HL-60/S4 (cell line): ENCODE measurements at regions not wholly inside any gene's neighbourhood (a gene's known extent, or its start where the extent isn't known, plus 50 kb on each side); places are given as distances from the start of the nearest gene placed in this dataset.
"Not testable (repeated sequence)": the region's sequence is repeated elsewhere in the genome, so short reads cannot be mapped to it uniquely, and the experiment has no call there.

Source experiments
- in situ Hi-C: fragments of 300-500 bp; cut with MboI; formaldehyde crosslinking; loops from 2 replicates; pipeline ENCODE4 v1.14.3; 2022; ENCODE audit warnings: low sequenced_read_pairs

- in situ Hi-C loops: no loop called here
These were observed 105.3 kb upstream of the UGP2 start for GRCh38 chr2:63736354-63736753.

- in situ Hi-C loops: no loop called here
These were observed 104.5 kb upstream of the UGP2 start for GRCh38 chr2:63737081-63737751.

- in situ Hi-C loops: no loop called here
These were observed 103.7 kb upstream of the UGP2 start for GRCh38 chr2:63738019-63738418.

GRCh38 chr2:63739180-63739579 is 102.5 kb upstream of the UGP2 start:
- in situ Hi-C loops: not testable (repeated sequence)

GRCh38 chr2:63740020-63740419 is 101.7 kb upstream of the UGP2 start:
- in situ Hi-C loops: no loop called here

- in situ Hi-C loops: no loop called here
These were observed 100.8 kb upstream of the UGP2 start for GRCh38 chr2:63740943-63741342.

GRCh38 chr2:63741884-63742579 is 99.7 kb upstream of the UGP2 start:
- in situ Hi-C loops: no loop called here

GRCh38 chr2:63742580-63742976 is 99.1 kb upstream of the UGP2 start:
- in situ Hi-C loops: no loop called here

GRCh38 chr2:63743170-63743981 is 98.3 kb upstream of the UGP2 start:
- in situ Hi-C loops: no loop called here

GRCh38 chr2:63743982-63744966 is 97.4 kb upstream of the UGP2 start:
- in situ Hi-C loops: no loop called here

GRCh38 chr2:63746548-63746947 is 95.1 kb upstream of the UGP2 start:
- in situ Hi-C loops: not testable (repeated sequence)

GRCh38 chr2:63751901-63752300 is 89.8 kb upstream of the UGP2 start:
- in situ Hi-C loops: no loop called here

GRCh38 chr2:63755216-63755615 is 86.5 kb upstream of the UGP2 start:
- in situ Hi-C loops: no loop called here

GRCh38 chr2:63755965-63756364 is 85.7 kb upstream of the UGP2 start:
- in situ Hi-C loops: no loop called here

GRCh38 chr2:63763391-63763941 is 78.2 kb upstream of the UGP2 start:
- in situ Hi-C loops: no loop called here

- in situ Hi-C loops: no loop called here
These were observed 77.1 kb upstream of the UGP2 start for GRCh38 chr2:63764630-63765029.

- in situ Hi-C loops: no loop called here
These were observed 76.6 kb upstream of the UGP2 start for GRCh38 chr2:63765117-63765516.

GRCh38 chr2:63767307-63767706 is 74.4 kb upstream of the UGP2 start:
- in situ Hi-C loops: no loop called here

- in situ Hi-C loops: no loop called here
These were observed 73.6 kb upstream of the UGP2 start for GRCh38 chr2:63768051-63768450.

- in situ Hi-C loops: no loop called here
These were observed 71.8 kb upstream of the UGP2 start for GRCh38 chr2:63769915-63770314.
